Lower leg skin (tissue), 3 donors: ENCODE measurements at regions not wholly inside any gene's neighbourhood (a gene's known extent, or its start where the extent isn't known, plus 50 kb on each side); places are given as distances from the start of the nearest gene placed in this dataset.

Experiments
- POLR2A ChIP-seq, 2 donors: fragments of 450-650 bp; IDR thresholded peaks; one replicate each; pipeline ENCODE4 v1.6.1; 2016 to 2017; ENCODE audit warnings: antibody characterized with exemption in 2 of 2, mild to moderate bottlenecking in 1 of 2, moderate library complexity in 1 of 2
- TF ChIP-seq, protein P1 (sequence below), 3 donors: fragments of 450-650 bp; IDR thresholded peaks; one replicate each; pipeline ENCODE4 v1.5.1; 2016; ENCODE audit warnings: antibody characterized with exemption in 3 of 3, mild to moderate bottlenecking in 3 of 3, moderate library complexity in 2 of 3

DNA sequence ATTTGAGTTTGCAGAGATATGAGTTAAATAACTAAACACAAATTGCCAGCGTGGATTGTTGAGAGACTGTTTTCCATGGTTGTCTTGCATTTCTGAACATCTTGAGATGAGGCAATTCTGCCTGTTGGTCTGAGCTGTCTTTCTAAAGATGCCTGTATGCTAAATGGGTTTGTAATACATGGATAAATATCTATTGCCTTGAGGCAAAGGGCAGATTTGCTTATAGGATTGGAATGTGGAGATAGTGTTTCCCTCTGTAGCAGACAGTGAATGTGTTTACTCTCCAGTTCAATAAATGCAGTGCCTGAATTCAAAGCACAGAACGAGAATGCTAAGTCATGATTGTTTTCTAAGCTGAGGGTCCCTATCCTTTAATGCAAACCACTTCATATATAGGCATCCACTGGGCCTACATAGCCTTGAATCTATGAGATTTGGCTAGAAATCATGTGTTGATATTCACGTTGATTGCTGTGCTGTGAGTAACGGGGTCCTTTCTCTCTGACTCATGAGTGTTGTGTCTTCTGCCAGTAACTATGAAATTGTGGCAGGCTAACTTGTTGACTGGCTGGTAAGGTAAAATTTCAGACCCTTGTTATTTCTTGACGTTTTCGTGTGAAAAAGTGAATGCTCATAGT lies 2554.8 kb downstream of the PCDH9 start:
- TF ChIP-seq, protein P1, sequence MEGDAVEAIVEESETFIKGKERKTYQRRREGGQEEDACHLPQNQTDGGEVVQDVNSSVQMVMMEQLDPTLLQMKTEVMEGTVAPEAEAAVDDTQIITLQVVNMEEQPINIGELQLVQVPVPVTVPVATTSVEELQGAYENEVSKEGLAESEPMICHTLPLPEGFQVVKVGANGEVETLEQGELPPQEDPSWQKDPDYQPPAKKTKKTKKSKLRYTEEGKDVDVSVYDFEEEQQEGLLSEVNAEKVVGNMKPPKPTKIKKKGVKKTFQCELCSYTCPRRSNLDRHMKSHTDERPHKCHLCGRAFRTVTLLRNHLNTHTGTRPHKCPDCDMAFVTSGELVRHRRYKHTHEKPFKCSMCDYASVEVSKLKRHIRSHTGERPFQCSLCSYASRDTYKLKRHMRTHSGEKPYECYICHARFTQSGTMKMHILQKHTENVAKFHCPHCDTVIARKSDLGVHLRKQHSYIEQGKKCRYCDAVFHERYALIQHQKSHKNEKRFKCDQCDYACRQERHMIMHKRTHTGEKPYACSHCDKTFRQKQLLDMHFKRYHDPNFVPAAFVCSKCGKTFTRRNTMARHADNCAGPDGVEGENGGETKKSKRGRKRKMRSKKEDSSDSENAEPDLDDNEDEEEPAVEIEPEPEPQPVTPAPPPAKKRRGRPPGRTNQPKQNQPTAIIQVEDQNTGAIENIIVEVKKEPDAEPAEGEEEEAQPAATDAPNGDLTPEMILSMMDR (IDR thresholded peaks at IDR 0.05): no peak
- TF ChIP-seq POLR2A (IDR thresholded peaks at IDR 0.05): no peak
